SK-N-SH treated with all-trans-retinoic acid at 6 μM for 48 hours (cell line): ENCODE measurements at regions not wholly inside any gene's neighbourhood (a gene's known extent, or its start where the extent isn't known, plus 50 kb on each side); places are given as distances from the start of the nearest gene placed in this dataset.

Source experiments
- ARNTL ChIP-seq: fragments of 450-650 bp; formaldehyde crosslinking; IDR thresholded peaks from 2 replicates; pipeline ENCODE4 v1.5.0; 2020; ENCODE audit warnings: low read depth, mild to moderate bottlenecking, moderate library complexity, borderline replicate concordance
- CSDC2 ChIP-seq: fragments of 250-450 bp; sonication (Bioruptor Pico); IDR thresholded peaks from 2 replicates; pipeline ENCODE4 v1.5.0; 2020; ENCODE audit warnings: mild to moderate bottlenecking, moderate library complexity
- GLIS3 ChIP-seq: fragments of 250-450 bp; sonication (Bioruptor Pico); IDR thresholded peaks from 2 replicates; pipeline ENCODE4 v1.5.0; 2020; ENCODE audit warnings: mild to moderate bottlenecking, moderate library complexity
- OSR1 ChIP-seq: fragments of 250-450 bp; sonication (Bioruptor Pico); IDR thresholded peaks from 2 replicates; pipeline ENCODE4 v1.8.0; 2022; ENCODE audit warnings: moderate library complexity, mild to moderate bottlenecking, inconsistent platforms
- TCF4 ChIP-seq: fragments of 250-450 bp; sonication (Bioruptor Pico); IDR thresholded peaks from 2 replicates; pipeline ENCODE4 v1.8.0; 2021; ENCODE audit warnings: mild to moderate bottlenecking, moderate library complexity, borderline replicate concordance
- ZC3H10 ChIP-seq: fragments of 250-450 bp; sonication (Bioruptor Pico); IDR thresholded peaks from 2 replicates; pipeline ENCODE4 v1.5.1; 2021; ENCODE audit warnings: mild to moderate bottlenecking, moderate library complexity
- ZNF565 ChIP-seq: fragments of 450-650 bp; formaldehyde crosslinking; conservative IDR thresholded peaks from 2 replicates; pipeline ENCODE4 v1.5.0; 2020; ENCODE audit warnings: low read depth, mild to moderate bottlenecking, moderate library complexity
- TF ChIP-seq, protein P1 (sequence below): fragments of 250-450 bp; sonication (Bioruptor Pico); IDR thresholded peaks from 2 replicates; pipeline ENCODE4 v1.8.0; 2020; ENCODE audit warnings: mild to moderate bottlenecking, moderate library complexity, borderline replicate concordance

DNA sequence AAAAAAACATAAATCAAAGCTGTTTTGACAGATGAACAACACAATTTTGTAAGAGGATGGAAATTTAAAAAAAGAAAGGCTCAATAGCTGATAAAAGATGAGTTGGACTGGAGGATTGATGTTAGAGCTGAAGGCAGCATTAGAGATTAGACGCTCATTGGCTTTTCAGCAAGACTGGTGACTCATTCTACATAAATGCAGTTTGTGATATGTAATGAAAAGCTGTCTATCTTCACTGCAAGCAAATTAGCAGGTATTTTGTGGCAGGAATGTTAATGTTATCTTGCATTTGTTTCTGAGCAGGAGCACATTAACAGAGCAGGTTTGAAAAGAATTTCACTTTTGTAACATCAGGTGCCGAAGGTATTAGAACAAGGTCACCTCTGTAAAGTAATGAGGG is 442.7 kb upstream of the NOVA1 start:
- no peak for TF ChIP-seq ZC3H10 (CRISPR knock-in tag)
- TF ChIP-seq ARNTL = no peak
- TF ChIP-seq ZNF565 (CRISPR knock-in tag) = no peak
- TF ChIP-seq, protein P1, sequence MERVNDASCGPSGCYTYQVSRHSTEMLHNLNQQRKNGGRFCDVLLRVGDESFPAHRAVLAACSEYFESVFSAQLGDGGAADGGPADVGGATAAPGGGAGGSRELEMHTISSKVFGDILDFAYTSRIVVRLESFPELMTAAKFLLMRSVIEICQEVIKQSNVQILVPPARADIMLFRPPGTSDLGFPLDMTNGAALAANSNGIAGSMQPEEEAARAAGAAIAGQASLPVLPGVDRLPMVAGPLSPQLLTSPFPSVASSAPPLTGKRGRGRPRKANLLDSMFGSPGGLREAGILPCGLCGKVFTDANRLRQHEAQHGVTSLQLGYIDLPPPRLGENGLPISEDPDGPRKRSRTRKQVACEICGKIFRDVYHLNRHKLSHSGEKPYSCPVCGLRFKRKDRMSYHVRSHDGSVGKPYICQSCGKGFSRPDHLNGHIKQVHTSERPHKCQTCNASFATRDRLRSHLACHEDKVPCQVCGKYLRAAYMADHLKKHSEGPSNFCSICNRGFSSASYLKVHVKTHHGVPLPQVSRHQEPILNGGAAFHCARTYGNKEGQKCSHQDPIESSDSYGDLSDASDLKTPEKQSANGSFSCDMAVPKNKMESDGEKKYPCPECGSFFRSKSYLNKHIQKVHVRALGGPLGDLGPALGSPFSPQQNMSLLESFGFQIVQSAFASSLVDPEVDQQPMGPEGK (CRISPR knock-in tag) = no peak
- TF ChIP-seq CSDC2 = no peak
- no peak for TF ChIP-seq GLIS3
- TF ChIP-seq OSR1 (CRISPR knock-in tag) = no peak
- TF ChIP-seq TCF4 (CRISPR knock-in tag) = no peak
